ENCODE measurements at regions not wholly inside any gene's neighbourhood (a gene's known extent, or its start where the extent isn't known, plus 50 kb on each side); places are given as distances from the start of the nearest gene placed in this dataset.
"Not testable (repeated sequence)": the region's sequence is repeated elsewhere in the genome, so short reads cannot be mapped to it uniquely, and the experiment has no call there.

- no peak for TF ChIP-seq CTCF (IDR thresholded peaks at IDR 0.05; ENCODE audit: control extremely low read depth, extremely low read depth, low read depth, missing control alignments)
- DNase-seq (ENCODE audit: extremely low spot score), result no peak
- CTCF ChIA-PET, result no interaction called here
- POLR2A ChIA-PET, result no interaction called here
Measured at GRCh38 chr7:52163311-52163710, 846.7 kb upstream of the COBL start.

- no peak for TF ChIP-seq CTCF (IDR thresholded peaks at IDR 0.05; ENCODE audit: control extremely low read depth, extremely low read depth, low read depth, missing control alignments)
- ChIA-PET CTCF (no interaction called here), POLR2A (no interaction called here)
- DNase-seq (ENCODE audit: extremely low spot score), result no peak
Measured at GRCh38 chr7:52161483-52161882, 844.9 kb upstream of the COBL start.

- CTCF ChIA-PET; POLR2A ChIA-PET; DNase-seq (ENCODE audit: extremely low spot score): not testable (repeated sequence)
Measured at GRCh38 chr7:52159421-52159820, 842.8 kb upstream of the COBL start.

GRCh38 chr7:52154382-52154781 lies 837.8 kb upstream of the COBL start:
- POLR2A ChIA-PET, result no interaction called here
- TF ChIP-seq CTCF (IDR thresholded peaks at IDR 0.05; ENCODE audit: control extremely low read depth, extremely low read depth, low read depth, missing control alignments), result no peak
- CTCF ChIA-PET, result no interaction called here
- no peak for DNase-seq (ENCODE audit: extremely low spot score)

GRCh38 chr7:52151559-52151958 lies 835.0 kb upstream of the COBL start:
- POLR2A ChIA-PET, result no interaction called here
- no peak for TF ChIP-seq CTCF (IDR thresholded peaks at IDR 0.05; ENCODE audit: control extremely low read depth, extremely low read depth, low read depth, missing control alignments)
- CTCF ChIA-PET, result interaction anchor here (0.8 to 1.6 kb wide), 2 partner anchors 9 to 56 kb away, joined by 3 read pairs; no protein-coding TSS in a partner anchor
- no peak for DNase-seq (ENCODE audit: extremely low spot score)

GRCh38 chr7:52150952-52151351 lies 834.3 kb upstream of the COBL start:
- DNase-seq (ENCODE audit: extremely low spot score), result no peak
- ChIA-PET POLR2A (no interaction called here), CTCF (interaction anchor here (0.8 to 1.6 kb wide), 2 partner anchors 10 to 57 kb away, joined by 3 read pairs; no protein-coding TSS in a partner anchor)
- TF ChIP-seq CTCF (IDR thresholded peaks at IDR 0.05; ENCODE audit: control extremely low read depth, extremely low read depth, low read depth, missing control alignments), result no peak

- no peak for TF ChIP-seq CTCF (IDR thresholded peaks at IDR 0.05; ENCODE audit: control extremely low read depth, extremely low read depth, low read depth, missing control alignments)
- DNase-seq (ENCODE audit: extremely low spot score), result no peak
- POLR2A ChIA-PET, result no interaction called here
- CTCF ChIA-PET, result no interaction called here
Measured at GRCh38 chr7:52146871-52147634, 830.4 kb upstream of the COBL start.
